ENCODE measurements at regions not wholly inside any gene's neighbourhood (a gene's known extent, or its start where the extent isn't known, plus 50 kb on each side); places are given as distances from the start of the nearest gene placed in this dataset.

DNA sequence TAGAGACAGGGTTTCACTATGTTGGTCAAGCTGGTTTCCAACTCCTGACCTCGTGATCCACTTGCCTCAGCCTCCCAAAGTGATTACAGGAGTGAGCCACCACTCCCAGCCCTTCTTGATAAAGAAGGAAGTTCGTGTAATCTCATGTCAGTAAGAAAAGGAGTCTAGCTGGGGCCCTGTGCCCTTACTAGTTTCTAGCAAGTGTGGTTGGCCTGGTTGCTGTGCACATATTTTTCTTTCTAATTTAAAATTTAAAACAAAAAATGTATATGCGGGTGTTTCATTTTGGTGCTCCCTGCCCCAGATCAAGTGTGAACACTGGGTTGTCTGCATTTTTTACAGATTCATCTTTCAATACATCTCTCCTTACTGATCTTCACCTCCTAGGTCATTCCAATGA lies 770.8 kb upstream of the TENM4 start:
- no peaks in the 10 kb centered on the region for H3K36me3 ChIP-seq (ENCODE audit: control insufficient read depth in 4 of 4, insufficient read depth in 3 of 4, low read depth in 1 of 4, low read length in 3 of 4)
- TF ChIP-seq FOXA2 (IDR thresholded peaks at IDR 0.05), result no peak
- TF ChIP-seq EGR1 (IDR thresholded peaks at IDR 0.05; ENCODE audit: low read depth in 2 of 2), result no peak
- no peak for TF ChIP-seq FOXA1 (IDR thresholded peaks at IDR 0.05)
- TF ChIP-seq, protein P1, sequence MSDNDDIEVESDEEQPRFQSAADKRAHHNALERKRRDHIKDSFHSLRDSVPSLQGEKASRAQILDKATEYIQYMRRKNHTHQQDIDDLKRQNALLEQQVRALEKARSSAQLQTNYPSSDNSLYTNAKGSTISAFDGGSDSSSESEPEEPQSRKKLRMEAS (IDR thresholded peaks at IDR 0.05), result no peak
- H3K4me3 ChIP-seq (ENCODE audit: low read depth in 1 of 3, low read length in 3 of 3), result no peak overlapping the region
- 43% methylated on average over 3 of the region's 3 CpGs for whole genome bisulfite sequencing
- DNase-seq (ENCODE audit: low spot score), result no peak
- no peak overlapping the region for H3K9ac ChIP-seq (ENCODE audit: low read depth in 1 of 2, low read length in 2 of 2)
- no peaks in the 10 kb centered on the region for H3K4me1 ChIP-seq (ENCODE audit: control insufficient read depth in 4 of 4, insufficient read depth in 4 of 4, low read length in 3 of 4)
- no peak overlapping the region for H3K27ac ChIP-seq (ENCODE audit: low read depth in 1 of 2, low read length in 2 of 2)
- H3K9me3 ChIP-seq (ENCODE audit: control insufficient read depth in 4 of 4, low read length in 3 of 4), result peaks cover 0 to 2% (median 0%) of the 10 kb centered on the region in 4 donors
- peaks cover 0 to 4% (median 0%) of the 10 kb centered on the region in 4 donors for H3K27me3 ChIP-seq (ENCODE audit: control insufficient read depth in 4 of 4, insufficient read depth in 4 of 4, low read length in 3 of 4)

DNA sequence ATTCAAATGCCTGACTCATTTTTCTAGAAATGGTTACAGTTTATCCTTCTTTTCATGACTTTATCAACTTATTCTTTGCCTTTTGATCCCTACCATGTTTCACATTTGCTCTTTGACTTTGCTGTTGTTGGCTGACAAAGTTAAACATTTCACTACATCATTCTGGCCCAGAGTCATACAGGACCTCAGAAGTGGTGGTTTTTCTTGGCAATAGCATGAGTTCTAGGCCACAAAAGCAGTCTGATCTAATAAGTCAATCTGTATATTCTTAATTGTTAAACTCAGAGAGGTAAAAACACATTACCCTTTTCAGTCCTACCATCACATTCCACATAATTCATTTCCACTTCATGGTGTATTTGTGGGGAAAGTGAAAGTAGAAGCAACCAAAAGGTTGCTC lies 763.2 kb upstream of the TENM4 start:
- Histone ChIP-seq H3K9me3 (ENCODE audit: control insufficient read depth in 4 of 4, low read length in 3 of 4) (no peaks in the 10 kb centered on the region), H3K27me3 (ENCODE audit: control insufficient read depth in 4 of 4, insufficient read depth in 4 of 4, low read length in 3 of 4) (no peaks in the 10 kb centered on the region), H3K4me1 (ENCODE audit: control insufficient read depth in 4 of 4, insufficient read depth in 4 of 4, low read length in 3 of 4) (no peaks in the 10 kb centered on the region), H3K36me3 (ENCODE audit: control insufficient read depth in 4 of 4, insufficient read depth in 3 of 4, low read depth in 1 of 4, low read length in 3 of 4) (no peaks in the 10 kb centered on the region), H3K9ac (ENCODE audit: low read depth in 1 of 2, low read length in 2 of 2) (no peak overlapping the region), H3K4me3 (ENCODE audit: low read depth in 1 of 3, low read length in 3 of 3) (no peak overlapping the region), H3K27ac (ENCODE audit: low read depth in 1 of 2, low read length in 2 of 2) (no peak overlapping the region)
- no peak for DNase-seq (ENCODE audit: low spot score)
- no peak for TF ChIP-seq GABPA (IDR thresholded peaks at IDR 0.05 in 1 of 2, conservative IDR thresholded peaks at IDR 0.05 in 1 of 2)
- TF ChIP-seq, protein P2, sequence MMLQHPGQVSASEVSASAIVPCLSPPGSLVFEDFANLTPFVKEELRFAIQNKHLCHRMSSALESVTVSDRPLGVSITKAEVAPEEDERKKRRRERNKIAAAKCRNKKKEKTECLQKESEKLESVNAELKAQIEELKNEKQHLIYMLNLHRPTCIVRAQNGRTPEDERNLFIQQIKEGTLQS (IDR thresholded peaks at IDR 0.05), result no peak
- TF ChIP-seq TAF1 (conservative IDR thresholded peaks at IDR 0.05), result no peak
- TF ChIP-seq SP1 (IDR thresholded peaks at IDR 0.05), result no peak
- TF ChIP-seq FOXA2 (IDR thresholded peaks at IDR 0.05), result no peak
- TF ChIP-seq HNF4A (conservative IDR thresholded peaks at IDR 0.05), result no peak
- no peak for TF ChIP-seq JUND (IDR thresholded peaks at IDR 0.05)
- TF ChIP-seq NR2F2 (IDR thresholded peaks at IDR 0.05), result no peak
- TF ChIP-seq, protein P1 (IDR thresholded peaks at IDR 0.05), result no peak
- TF ChIP-seq FOXA1 (IDR thresholded peaks at IDR 0.05), result no peak
- TF ChIP-seq, protein P3, sequence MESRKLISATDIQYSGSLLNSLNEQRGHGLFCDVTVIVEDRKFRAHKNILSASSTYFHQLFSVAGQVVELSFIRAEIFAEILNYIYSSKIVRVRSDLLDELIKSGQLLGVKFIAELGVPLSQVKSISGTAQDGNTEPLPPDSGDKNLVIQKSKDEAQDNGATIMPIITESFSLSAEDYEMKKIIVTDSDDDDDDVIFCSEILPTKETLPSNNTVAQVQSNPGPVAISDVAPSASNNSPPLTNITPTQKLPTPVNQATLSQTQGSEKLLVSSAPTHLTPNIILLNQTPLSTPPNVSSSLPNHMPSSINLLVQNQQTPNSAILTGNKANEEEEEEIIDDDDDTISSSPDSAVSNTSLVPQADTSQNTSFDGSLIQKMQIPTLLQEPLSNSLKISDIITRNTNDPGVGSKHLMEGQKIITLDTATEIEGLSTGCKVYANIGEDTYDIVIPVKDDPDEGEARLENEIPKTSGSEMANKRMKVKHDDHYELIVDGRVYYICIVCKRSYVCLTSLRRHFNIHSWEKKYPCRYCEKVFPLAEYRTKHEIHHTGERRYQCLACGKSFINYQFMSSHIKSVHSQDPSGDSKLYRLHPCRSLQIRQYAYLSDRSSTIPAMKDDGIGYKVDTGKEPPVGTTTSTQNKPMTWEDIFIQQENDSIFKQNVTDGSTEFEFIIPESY (IDR thresholded peaks at IDR 0.05), result no peak
- no peak for TF ChIP-seq RAD21 (IDR thresholded peaks at IDR 0.05)
- TF ChIP-seq, protein P4, sequence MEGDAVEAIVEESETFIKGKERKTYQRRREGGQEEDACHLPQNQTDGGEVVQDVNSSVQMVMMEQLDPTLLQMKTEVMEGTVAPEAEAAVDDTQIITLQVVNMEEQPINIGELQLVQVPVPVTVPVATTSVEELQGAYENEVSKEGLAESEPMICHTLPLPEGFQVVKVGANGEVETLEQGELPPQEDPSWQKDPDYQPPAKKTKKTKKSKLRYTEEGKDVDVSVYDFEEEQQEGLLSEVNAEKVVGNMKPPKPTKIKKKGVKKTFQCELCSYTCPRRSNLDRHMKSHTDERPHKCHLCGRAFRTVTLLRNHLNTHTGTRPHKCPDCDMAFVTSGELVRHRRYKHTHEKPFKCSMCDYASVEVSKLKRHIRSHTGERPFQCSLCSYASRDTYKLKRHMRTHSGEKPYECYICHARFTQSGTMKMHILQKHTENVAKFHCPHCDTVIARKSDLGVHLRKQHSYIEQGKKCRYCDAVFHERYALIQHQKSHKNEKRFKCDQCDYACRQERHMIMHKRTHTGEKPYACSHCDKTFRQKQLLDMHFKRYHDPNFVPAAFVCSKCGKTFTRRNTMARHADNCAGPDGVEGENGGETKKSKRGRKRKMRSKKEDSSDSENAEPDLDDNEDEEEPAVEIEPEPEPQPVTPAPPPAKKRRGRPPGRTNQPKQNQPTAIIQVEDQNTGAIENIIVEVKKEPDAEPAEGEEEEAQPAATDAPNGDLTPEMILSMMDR (IDR thresholded peaks at IDR 0.05; ENCODE audit: low read depth, low read length, missing input control), result no peak
- TF ChIP-seq EGR1 (IDR thresholded peaks at IDR 0.05; ENCODE audit: low read depth in 2 of 2), result no peak
- no peak for TF ChIP-seq HNF4G (IDR thresholded peaks at IDR 0.05)
- no peak for TF ChIP-seq RXRA (IDR thresholded peaks at IDR 0.05)
- TF ChIP-seq, protein P5, sequence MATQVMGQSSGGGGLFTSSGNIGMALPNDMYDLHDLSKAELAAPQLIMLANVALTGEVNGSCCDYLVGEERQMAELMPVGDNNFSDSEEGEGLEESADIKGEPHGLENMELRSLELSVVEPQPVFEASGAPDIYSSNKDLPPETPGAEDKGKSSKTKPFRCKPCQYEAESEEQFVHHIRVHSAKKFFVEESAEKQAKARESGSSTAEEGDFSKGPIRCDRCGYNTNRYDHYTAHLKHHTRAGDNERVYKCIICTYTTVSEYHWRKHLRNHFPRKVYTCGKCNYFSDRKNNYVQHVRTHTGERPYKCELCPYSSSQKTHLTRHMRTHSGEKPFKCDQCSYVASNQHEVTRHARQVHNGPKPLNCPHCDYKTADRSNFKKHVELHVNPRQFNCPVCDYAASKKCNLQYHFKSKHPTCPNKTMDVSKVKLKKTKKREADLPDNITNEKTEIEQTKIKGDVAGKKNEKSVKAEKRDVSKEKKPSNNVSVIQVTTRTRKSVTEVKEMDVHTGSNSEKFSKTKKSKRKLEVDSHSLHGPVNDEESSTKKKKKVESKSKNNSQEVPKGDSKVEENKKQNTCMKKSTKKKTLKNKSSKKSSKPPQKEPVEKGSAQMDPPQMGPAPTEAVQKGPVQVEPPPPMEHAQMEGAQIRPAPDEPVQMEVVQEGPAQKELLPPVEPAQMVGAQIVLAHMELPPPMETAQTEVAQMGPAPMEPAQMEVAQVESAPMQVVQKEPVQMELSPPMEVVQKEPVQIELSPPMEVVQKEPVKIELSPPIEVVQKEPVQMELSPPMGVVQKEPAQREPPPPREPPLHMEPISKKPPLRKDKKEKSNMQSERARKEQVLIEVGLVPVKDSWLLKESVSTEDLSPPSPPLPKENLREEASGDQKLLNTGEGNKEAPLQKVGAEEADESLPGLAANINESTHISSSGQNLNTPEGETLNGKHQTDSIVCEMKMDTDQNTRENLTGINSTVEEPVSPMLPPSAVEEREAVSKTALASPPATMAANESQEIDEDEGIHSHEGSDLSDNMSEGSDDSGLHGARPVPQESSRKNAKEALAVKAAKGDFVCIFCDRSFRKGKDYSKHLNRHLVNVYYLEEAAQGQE (IDR thresholded peaks at IDR 0.05), result no peak
- TF ChIP-seq YY1 (IDR thresholded peaks at IDR 0.05), result no peak

Measured in liver (tissue), 8 donors.